VCaP (cell line): ENCODE measurements at regions not wholly inside any gene's neighbourhood (a gene's known extent, or its start where the extent isn't known, plus 50 kb on each side); places are given as distances from the start of the nearest gene placed in this dataset.

Source experiments
- H3K27ac ChIP-seq: fragments of 450-650 bp; 2 replicates; pipeline ENCODE4 v1.5.1; 2017
- TF ChIP-seq, protein P1 (sequence below): fragments of 450-650 bp; conservative IDR thresholded peaks from 2 replicates; pipeline ENCODE4 v1.5.1; 2017; ENCODE audit warnings: mild to moderate bottlenecking, moderate library complexity

DNA sequence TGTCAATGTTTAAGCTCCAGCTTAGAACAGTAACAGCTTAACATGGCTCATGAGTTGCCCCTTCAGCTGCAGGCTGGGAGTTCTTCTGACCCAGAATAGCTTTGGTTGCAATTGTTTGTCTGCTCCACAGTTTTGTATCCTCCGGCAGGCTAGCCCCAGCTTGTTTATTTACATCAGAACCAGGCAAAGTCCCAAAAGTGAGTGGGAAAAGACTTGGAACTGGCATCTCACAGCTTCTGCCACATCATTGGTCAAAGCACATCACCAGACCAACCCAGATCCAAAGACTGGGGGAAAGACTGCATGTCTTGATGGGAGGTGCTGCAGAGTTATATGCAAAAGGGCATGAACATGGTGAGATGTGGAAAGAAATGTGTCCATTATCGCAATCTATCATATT, 231.2 kb upstream of the CPEB2 start:
- TF ChIP-seq, protein P1, sequence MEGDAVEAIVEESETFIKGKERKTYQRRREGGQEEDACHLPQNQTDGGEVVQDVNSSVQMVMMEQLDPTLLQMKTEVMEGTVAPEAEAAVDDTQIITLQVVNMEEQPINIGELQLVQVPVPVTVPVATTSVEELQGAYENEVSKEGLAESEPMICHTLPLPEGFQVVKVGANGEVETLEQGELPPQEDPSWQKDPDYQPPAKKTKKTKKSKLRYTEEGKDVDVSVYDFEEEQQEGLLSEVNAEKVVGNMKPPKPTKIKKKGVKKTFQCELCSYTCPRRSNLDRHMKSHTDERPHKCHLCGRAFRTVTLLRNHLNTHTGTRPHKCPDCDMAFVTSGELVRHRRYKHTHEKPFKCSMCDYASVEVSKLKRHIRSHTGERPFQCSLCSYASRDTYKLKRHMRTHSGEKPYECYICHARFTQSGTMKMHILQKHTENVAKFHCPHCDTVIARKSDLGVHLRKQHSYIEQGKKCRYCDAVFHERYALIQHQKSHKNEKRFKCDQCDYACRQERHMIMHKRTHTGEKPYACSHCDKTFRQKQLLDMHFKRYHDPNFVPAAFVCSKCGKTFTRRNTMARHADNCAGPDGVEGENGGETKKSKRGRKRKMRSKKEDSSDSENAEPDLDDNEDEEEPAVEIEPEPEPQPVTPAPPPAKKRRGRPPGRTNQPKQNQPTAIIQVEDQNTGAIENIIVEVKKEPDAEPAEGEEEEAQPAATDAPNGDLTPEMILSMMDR: no peak
- H3K27ac ChIP-seq: no peak overlapping the region

DNA sequence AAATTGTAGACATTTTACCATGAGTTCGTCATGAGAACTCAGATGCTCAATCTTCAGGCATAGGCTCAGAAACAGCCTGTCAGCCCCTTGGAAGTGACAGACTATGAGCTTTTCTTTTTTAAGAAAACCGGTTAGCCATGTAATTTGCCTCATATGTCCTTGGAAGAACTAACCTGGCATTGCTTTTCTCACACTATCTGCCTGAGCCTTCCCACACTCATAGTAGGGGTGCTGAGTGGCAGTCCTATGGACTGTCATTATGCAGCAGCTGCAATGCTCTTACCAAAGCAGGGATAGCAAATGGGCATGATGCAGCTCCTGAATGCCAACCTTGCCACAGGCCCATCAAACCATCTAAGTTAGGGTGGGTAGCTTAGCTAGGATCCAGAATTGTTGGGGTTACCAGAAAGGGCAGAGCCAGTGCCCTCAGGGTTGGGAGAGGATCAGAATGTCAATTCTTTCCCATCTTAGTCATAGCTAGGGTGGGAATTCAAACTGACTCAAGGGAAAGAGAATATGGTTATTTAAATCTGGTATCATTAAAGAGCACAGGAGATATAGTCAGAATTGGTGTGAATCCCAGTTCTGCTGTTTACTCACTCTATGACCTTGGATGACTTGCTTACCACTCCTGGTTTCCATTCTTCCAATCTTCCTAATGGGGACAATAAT, 230.6 kb upstream of the CPEB2 start:
- TF ChIP-seq, protein P1: no peak
- H3K27ac ChIP-seq: no peak overlapping the region

DNA sequence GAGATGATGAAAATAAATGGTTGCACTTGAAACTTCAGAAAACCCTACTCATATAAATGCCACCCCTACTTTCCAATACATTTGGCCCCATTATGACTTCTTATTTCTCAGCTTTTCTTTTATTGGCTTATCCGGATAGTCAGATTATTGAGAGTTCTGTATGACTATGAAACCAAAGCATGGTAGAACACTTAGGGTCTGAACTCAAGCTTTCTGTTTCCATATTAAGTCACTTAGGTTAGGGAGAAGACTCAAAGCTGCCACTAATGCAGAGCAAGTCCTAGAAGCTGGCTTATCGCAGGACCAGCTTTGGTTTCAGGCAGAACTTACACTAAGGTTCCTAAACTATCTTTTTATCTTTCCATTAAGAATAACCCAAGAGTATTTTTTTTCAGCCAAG, 229.9 kb upstream of the CPEB2 start:
- no peak overlapping the region for H3K27ac ChIP-seq
- TF ChIP-seq, protein P1: no peak

DNA sequence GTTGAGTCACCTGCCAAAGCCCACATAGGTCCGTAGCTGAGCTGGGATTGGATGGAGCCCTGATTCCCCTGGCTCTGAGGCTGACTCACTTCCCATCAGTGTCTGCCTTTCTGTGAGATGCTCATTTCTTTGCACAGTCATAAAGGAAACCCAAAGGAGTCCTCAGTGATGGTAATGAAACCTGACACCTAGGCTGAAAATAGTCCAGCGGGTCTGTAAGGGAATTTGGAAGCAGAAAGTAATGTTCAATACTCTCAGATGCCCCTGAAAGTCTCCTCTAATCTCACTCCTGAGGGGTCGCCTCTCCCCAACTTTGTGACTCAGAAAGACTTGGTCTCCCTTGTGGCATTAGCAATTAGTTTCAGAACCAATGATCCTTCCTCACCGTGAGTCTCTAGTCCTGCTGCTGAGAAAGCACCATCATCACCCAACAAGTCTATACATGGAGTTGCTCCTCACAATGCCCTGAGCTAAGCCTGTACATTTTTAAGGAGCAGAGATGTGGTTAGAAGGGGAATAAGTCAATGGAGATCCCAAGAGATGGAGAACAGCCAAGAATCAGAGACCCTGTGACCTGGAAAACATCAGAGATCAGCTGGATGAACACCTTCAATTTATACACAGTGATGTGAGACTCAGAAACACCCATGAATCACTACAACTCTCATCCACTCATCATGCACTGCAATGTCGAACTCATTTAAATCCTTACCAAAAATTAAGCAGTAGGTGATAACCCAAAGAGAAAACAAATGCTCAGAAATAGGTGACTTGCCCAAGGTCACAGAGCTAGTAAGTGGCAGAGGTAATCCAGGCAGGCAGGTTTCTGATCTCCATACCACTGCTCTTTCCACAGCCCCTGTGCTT, 219.0 kb upstream of the CPEB2 start:
- TF ChIP-seq, protein P1: no peak
- no peak overlapping the region for H3K27ac ChIP-seq

DNA sequence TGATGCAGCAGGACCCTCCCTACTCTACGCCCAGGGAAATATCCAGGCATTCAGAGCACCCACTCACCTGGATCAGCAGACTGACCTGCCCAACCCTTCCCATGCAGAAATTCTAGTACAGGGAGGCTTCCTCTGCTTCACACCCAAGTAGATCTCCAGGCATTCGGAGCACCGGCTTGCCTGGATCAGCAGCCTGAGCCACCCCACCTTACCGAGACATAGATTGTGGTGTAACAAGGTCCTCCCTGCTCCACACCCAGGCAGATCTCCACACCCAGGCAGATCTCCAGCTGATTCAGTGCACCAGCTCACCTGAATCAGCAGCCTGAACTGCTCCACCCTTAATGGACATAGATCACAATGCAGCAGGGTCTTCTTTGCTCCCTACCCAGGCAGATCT, 215.1 kb upstream of the CPEB2 start:
- TF ChIP-seq, protein P1: no peak
- no peak overlapping the region for H3K27ac ChIP-seq

DNA sequence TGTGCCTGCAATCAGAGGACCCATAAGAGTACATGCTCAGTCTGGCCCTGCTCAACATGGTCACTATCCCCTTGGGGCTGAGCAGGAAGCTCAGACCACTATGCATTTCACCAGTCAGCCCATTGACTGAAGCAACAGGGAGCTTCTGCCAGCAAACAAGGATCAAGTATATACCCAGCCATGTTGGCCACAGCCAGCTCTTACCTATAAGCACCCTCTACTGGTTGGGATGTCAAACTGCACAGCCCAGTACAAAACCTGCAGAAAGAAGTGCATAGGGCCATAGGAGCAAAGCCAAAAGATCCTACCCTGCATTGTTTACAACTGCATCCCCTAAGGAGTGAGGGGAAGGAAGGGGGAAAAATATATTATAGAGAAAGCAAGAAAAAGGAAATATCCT, 214.4 kb upstream of the CPEB2 start:
- TF ChIP-seq, protein P1: peak; percentile 70
- H3K27ac ChIP-seq: no peak overlapping the region

DNA sequence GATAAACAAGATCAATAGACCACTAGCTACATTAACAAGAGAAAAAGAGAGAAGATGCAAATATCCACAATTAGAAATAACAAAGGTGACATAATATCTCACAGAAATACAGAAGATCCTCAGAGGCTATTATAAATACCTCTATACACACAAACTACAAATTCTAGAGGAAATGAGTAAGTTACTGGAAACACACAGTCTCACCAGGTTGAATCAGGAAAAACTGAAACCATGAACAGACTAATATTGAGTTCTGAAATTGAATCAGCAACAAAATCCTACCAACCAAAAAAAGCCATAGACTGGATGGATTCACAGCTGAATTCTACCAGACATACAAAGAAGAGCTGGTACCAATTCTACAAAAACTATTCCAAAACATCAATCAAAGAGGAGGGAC, 211.8 kb upstream of the CPEB2 start:
- no peak overlapping the region for H3K27ac ChIP-seq
- TF ChIP-seq, protein P1: no peak
